DND-41 (cell line): ENCODE measurements at regions not wholly inside any gene's neighbourhood (a gene's known extent, or its start where the extent isn't known, plus 50 kb on each side); places are given as distances from the start of the nearest gene placed in this dataset.
A peak's percentile ranks its signal among the peaks of the same experiment; 100 is the strongest.
"Not testable (repeated sequence)": the region's sequence is repeated elsewhere in the genome, so short reads cannot be mapped to it uniquely, and the experiment has no call there.

Experiments used
- CTCF ChIP-seq: IDR thresholded peaks from 2 replicates; pipeline ENCODE4 v1.5.1; 2012; ENCODE audit warnings: borderline replicate concordance, low read length, moderate library complexity, mild to moderate bottlenecking; ENCODE audit not compliant: poor library complexity, severe bottlenecking; ENCODE audit errors: extremely low read depth
- EZH2 ChIP-seq: IDR thresholded peaks from 3 replicates; pipeline ENCODE4 v1.6.1; 2012; ENCODE audit warnings: borderline replicate concordance, low read depth, mild to moderate bottlenecking, moderate library complexity, low read length, inconsistent platforms; ENCODE audit not compliant: severe bottlenecking

DNA sequence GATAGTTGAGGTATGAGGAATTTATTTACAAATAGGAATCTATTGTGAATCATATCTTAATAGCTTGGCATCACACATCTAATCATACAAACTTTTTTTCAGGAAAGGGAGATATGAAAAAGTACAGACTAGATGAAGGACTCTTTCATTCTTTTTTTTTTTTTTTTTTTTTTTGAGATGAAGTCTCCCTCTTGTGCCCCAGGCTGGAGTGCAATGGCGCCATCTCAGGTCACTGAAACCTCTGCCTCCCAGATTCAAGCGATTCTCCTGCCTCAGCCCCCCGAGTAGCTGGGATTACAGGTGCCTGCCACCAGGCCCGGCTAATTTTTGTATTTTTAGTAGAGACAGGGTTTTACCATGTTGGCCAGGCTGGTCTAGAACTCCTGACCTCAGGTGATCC, 65.1 kb upstream of the NECTIN3 start:
- TF ChIP-seq CTCF = peak; percentile 19
- TF ChIP-seq EZH2 = not testable (repeated sequence)
